ENCODE measurements at regions not wholly inside any gene's neighbourhood (a gene's known extent, or its start where the extent isn't known, plus 50 kb on each side); places are given as distances from the start of the nearest gene placed in this dataset.

DNA sequence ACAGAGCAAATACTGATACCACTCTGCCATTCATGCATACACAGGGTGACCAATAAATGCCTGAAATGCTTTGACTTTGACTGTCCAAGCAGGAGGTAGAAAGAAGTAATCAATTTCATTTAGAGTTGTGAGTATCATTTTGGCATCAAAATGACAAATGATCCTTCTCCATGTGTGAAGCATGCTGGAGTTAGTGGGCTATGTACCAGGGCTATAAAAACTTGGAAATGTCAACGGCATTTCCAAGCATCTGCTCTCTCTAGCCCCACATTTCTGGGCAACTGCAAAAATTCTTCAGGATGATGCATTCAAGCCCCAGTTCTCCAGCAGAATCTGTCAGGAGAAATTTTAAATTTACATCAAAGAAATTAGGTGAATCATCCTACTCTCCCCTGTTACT is 208.4 kb upstream of the PTBP2 start:
- TF ChIP-seq, protein P1, sequence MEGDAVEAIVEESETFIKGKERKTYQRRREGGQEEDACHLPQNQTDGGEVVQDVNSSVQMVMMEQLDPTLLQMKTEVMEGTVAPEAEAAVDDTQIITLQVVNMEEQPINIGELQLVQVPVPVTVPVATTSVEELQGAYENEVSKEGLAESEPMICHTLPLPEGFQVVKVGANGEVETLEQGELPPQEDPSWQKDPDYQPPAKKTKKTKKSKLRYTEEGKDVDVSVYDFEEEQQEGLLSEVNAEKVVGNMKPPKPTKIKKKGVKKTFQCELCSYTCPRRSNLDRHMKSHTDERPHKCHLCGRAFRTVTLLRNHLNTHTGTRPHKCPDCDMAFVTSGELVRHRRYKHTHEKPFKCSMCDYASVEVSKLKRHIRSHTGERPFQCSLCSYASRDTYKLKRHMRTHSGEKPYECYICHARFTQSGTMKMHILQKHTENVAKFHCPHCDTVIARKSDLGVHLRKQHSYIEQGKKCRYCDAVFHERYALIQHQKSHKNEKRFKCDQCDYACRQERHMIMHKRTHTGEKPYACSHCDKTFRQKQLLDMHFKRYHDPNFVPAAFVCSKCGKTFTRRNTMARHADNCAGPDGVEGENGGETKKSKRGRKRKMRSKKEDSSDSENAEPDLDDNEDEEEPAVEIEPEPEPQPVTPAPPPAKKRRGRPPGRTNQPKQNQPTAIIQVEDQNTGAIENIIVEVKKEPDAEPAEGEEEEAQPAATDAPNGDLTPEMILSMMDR (IDR thresholded peaks at IDR 0.05; ENCODE audit: insufficient read depth, low read length, poor library complexity, severe bottlenecking) = no peak
- TF ChIP-seq EZH2phosphoT487 (conservative IDR thresholded peaks at IDR 0.05; ENCODE audit: low read length) = no peak
